Keratinocyte (primary cell): ENCODE measurements at regions not wholly inside any gene's neighbourhood (a gene's known extent, or its start where the extent isn't known, plus 50 kb on each side); places are given as distances from the start of the nearest gene placed in this dataset.

Experiments used
- EZH2 ChIP-seq: IDR thresholded peaks from one replicate; pipeline ENCODE4 v1.6.1; 2012; ENCODE audit warnings: inconsistent platforms, mild to moderate bottlenecking, low read length, moderate library complexity
- TF ChIP-seq, protein P1 (sequence below), 3 experiments: IDR thresholded peaks in 1 of 3; conservative IDR thresholded peaks in 1 of 3; optimal IDR thresholded peaks in 1 of 3; 2 replicates in 2 of 3; 3 replicates in 1 of 3; pipeline versions ENCODE3 to v1.5.1; 2011; ENCODE audit warnings: low read length in 3 of 3, mild to moderate bottlenecking in 3 of 3, moderate library complexity in 2 of 3, control low read depth in 1 of 3, inconsistent platforms in 1 of 3; ENCODE audit not compliant: insufficient read depth in 2 of 3; ENCODE audit errors: extremely low read depth in 1 of 3

DNA sequence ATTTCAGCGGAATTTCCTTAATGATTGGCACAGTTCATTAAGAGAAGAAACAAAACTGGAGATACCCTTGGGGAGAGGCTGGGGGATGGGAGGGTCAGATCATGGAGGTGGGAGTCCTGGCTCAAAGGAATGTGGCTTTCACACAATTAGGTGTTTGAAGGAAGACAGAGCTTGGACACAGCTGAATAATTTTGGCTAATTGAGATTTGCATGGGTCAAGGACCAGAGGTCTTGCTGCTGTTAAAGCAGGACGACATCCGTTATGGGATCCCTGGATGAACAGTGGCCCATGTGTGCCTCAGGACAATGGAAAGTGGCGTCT is 160.3 kb downstream of the HS3ST3B1 start:
- TF ChIP-seq, protein P1, sequence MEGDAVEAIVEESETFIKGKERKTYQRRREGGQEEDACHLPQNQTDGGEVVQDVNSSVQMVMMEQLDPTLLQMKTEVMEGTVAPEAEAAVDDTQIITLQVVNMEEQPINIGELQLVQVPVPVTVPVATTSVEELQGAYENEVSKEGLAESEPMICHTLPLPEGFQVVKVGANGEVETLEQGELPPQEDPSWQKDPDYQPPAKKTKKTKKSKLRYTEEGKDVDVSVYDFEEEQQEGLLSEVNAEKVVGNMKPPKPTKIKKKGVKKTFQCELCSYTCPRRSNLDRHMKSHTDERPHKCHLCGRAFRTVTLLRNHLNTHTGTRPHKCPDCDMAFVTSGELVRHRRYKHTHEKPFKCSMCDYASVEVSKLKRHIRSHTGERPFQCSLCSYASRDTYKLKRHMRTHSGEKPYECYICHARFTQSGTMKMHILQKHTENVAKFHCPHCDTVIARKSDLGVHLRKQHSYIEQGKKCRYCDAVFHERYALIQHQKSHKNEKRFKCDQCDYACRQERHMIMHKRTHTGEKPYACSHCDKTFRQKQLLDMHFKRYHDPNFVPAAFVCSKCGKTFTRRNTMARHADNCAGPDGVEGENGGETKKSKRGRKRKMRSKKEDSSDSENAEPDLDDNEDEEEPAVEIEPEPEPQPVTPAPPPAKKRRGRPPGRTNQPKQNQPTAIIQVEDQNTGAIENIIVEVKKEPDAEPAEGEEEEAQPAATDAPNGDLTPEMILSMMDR (optimal IDR thresholded peaks at IDR 0.05 in 1 of 3, IDR thresholded peaks at IDR 0.05 in 1 of 3, conservative IDR thresholded peaks at IDR 0.05 in 1 of 3; ENCODE audit: extremely low read depth in 1 of 3, insufficient read depth in 2 of 3, low read length in 3 of 3) = no peak
- TF ChIP-seq EZH2 = no peak
